ENCODE measurements at regions not wholly inside any gene's neighbourhood (a gene's known extent, or its start where the extent isn't known, plus 50 kb on each side); places are given as distances from the start of the nearest gene placed in this dataset.

- no peak for DNase-seq (ENCODE audit: low spot score)
Measured at GRCh38 chr14:76948976-76949375, 79.5 kb downstream of the IRF2BPL start.

GRCh38 chr14:76948213-76948947 is 80.1 kb downstream of the IRF2BPL start:
- DNase-seq (ENCODE audit: low spot score), result no peak

GRCh38 chr14:76947838-76948184 is 80.7 kb downstream of the IRF2BPL start:
- no peak for DNase-seq (ENCODE audit: low spot score)

GRCh38 chr14:76947078-76947837 is 81.2 kb downstream of the IRF2BPL start:
- peak; percentile 92 for DNase-seq (ENCODE audit: low spot score)

GRCh38 chr14:76946753-76947077 is 81.8 kb downstream of the IRF2BPL start:
- DNase-seq (ENCODE audit: low spot score), result no peak

- no peak for DNase-seq (ENCODE audit: low spot score)
Measured at GRCh38 chr14:76943072-76943471, 85.4 kb downstream of the IRF2BPL start.

- no peak for DNase-seq (ENCODE audit: low spot score)
Measured at GRCh38 chr14:76941946-76942805, 86.3 kb downstream of the IRF2BPL start.

GRCh38 chr14:76941544-76941943 is 87.0 kb downstream of the IRF2BPL start:
- DNase-seq (ENCODE audit: low spot score), result no peak

- no peak for DNase-seq (ENCODE audit: low spot score)
Measured at GRCh38 chr14:76940021-76940760, 88.3 kb downstream of the IRF2BPL start.

- no peak for DNase-seq (ENCODE audit: low spot score)
Measured at GRCh38 chr14:76939015-76939742, 89.3 kb downstream of the IRF2BPL start.

GRCh38 chr14:76938092-76938500 is 90.4 kb downstream of the IRF2BPL start:
- DNase-seq (ENCODE audit: low spot score), result no peak

- DNase-seq (ENCODE audit: low spot score), result peak; percentile 97
Measured at GRCh38 chr14:76937181-76938091, 91.1 kb downstream of the IRF2BPL start.

- peak; percentile 66 for DNase-seq (ENCODE audit: low spot score)
Measured at GRCh38 chr14:76936483-76936882, 92.0 kb downstream of the IRF2BPL start.

- no peak for DNase-seq (ENCODE audit: low spot score)
Measured at GRCh38 chr14:76933515-76933914, 95.0 kb downstream of the IRF2BPL start.

GRCh38 chr14:76931631-76932402 is 96.7 kb downstream of the IRF2BPL start:
- no peak for DNase-seq (ENCODE audit: low spot score)

- no peak for DNase-seq (ENCODE audit: low spot score)
Measured at GRCh38 chr14:76930549-76930948, 98.0 kb downstream of the IRF2BPL start.

- peak; percentile 48 for DNase-seq (ENCODE audit: low spot score)
Measured at GRCh38 chr14:76929927-76930326, 98.6 kb downstream of the IRF2BPL start.

- peak; percentile 50 for DNase-seq (ENCODE audit: low spot score)
Measured at GRCh38 chr14:76927971-76928700, 100.4 kb downstream of the IRF2BPL start.

Measured in hepatic stellate cell (primary cell).